Endothelial cell of umbilical vein (primary cell): ENCODE measurements at regions not wholly inside any gene's neighbourhood (a gene's known extent, or its start where the extent isn't known, plus 50 kb on each side); places are given as distances from the start of the nearest gene placed in this dataset.

ENCODE experiments used
- CTCF ChIP-seq, 2 donors: IDR thresholded peaks; 1 replicate in 1 of 2; 2 replicates in 1 of 2; pipeline ENCODE4 v1.5.1; 2011; ENCODE audit warnings: low read length in 2 of 2, mild to moderate bottlenecking in 2 of 2, moderate library complexity in 2 of 2, control low read depth in 1 of 2, inconsistent platforms in 1 of 2, low read depth in 1 of 2; ENCODE audit not compliant: insufficient read depth in 1 of 2; ENCODE audit errors: extremely low read depth in 1 of 2
- EZH2 ChIP-seq: IDR thresholded peaks from 2 replicates; pipeline ENCODE4 v1.6.1; 2012; ENCODE audit warnings: borderline replicate concordance, low read depth, mild to moderate bottlenecking, moderate library complexity, low read length, inconsistent platforms; ENCODE audit not compliant: severe bottlenecking
- GATA2 ChIP-seq: IDR thresholded peaks from 2 replicates; pipeline ENCODE4 v1.7.0; 2011; ENCODE audit warnings: low read depth, mild to moderate bottlenecking, moderate library complexity, mixed read lengths, low read length; ENCODE audit not compliant: insufficient read length, insufficient read depth
- MAX ChIP-seq: IDR thresholded peaks from 2 replicates; pipeline ENCODE4 v1.6.1; 2011; ENCODE audit not compliant: insufficient read depth, insufficient read length
- POLR2A ChIP-seq: IDR thresholded peaks from 2 replicates; pipeline ENCODE4 v1.6.1; 2012; ENCODE audit warnings: low read depth, mild to moderate bottlenecking, control low read depth, low read length
- POLR2AphosphoS5 ChIP-seq: IDR thresholded peaks from 2 replicates; pipeline ENCODE4 v1.6.1; 2012; ENCODE audit warnings: low read depth, mild to moderate bottlenecking, control low read depth, low read length, moderate library complexity; ENCODE audit not compliant: insufficient read depth

- TF ChIP-seq POLR2A (no peak), CTCF (IDR thresholded peaks at IDR 0.05; ENCODE audit: extremely low read depth in 1 of 2, insufficient read depth in 1 of 2, low read depth in 1 of 2, low read length in 2 of 2) (no peak), POLR2AphosphoS5 (no peak), EZH2 (no peak), GATA2 (no peak), MAX (no peak)
Observed at GRCh38 chr2:160942476-160943142, 217.6 kb upstream of the TANK start.
